ENCODE measurements at regions not wholly inside any gene's neighbourhood (a gene's known extent, or its start where the extent isn't known, plus 50 kb on each side); places are given as distances from the start of the nearest gene placed in this dataset.

DNA sequence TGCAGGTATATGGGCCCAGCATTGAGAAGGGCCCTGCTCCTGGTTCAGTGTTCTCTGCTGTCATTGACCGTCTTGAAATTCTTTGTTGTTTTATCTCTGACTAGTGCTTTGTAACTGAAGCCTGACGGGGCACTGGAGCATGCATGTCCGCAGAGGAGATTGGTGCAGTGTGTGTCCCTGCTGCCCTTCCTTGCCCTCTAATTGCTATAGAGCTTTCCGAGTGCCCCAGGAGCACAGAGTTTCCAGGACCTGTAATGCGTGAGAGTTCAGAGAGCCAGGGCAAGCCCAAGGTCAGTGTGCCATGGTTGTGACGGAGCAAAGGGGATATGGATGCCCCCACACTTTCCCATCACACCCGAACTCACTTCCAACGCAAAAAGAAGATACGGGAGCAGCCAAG is 174.3 kb upstream of the UBE3A start:
- no peak overlapping the region for H3K27ac ChIP-seq
- TF ChIP-seq, protein P1, sequence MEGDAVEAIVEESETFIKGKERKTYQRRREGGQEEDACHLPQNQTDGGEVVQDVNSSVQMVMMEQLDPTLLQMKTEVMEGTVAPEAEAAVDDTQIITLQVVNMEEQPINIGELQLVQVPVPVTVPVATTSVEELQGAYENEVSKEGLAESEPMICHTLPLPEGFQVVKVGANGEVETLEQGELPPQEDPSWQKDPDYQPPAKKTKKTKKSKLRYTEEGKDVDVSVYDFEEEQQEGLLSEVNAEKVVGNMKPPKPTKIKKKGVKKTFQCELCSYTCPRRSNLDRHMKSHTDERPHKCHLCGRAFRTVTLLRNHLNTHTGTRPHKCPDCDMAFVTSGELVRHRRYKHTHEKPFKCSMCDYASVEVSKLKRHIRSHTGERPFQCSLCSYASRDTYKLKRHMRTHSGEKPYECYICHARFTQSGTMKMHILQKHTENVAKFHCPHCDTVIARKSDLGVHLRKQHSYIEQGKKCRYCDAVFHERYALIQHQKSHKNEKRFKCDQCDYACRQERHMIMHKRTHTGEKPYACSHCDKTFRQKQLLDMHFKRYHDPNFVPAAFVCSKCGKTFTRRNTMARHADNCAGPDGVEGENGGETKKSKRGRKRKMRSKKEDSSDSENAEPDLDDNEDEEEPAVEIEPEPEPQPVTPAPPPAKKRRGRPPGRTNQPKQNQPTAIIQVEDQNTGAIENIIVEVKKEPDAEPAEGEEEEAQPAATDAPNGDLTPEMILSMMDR (conservative IDR thresholded peaks at IDR 0.05) = no peak

DNA sequence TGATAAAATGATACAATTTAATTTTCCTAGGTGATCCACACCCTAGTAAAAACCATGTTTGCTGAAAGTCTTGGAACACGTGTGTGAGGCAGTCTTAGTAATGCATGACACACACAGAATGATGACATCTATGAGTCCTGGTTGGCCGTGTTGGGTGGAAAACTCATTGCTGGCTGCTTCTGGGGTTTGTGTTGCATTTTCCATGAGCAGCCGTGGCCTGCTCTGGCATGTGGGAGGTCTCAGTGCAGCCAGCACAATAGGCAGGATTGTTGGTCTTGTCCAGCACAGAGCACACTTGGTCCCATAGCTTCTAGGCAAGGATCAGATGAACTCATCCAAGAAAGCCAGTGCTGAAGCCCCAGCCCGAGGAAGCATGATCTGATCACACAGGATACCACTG is 172.8 kb upstream of the UBE3A start:
- no peak overlapping the region for H3K27ac ChIP-seq
- TF ChIP-seq, protein P1 (conservative IDR thresholded peaks at IDR 0.05) = no peak

DNA sequence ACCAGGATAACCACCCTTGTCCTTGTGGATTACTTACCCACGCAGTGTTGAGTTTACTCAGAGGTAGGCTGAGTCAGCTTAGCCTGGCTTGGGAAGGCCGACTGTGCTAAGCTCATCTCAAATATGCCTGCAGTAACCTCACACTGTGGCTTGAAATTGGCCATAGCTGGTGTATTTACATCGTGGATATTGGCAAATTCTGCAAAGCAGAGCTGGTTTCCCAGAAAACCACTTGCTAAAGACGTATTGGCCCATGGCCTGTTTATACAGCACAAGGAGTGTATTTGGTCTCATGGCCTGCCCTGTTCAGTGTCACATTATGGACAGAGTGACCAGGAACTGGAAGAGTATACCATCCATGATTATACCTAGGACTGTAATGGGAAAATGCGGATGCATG is 170.5 kb upstream of the UBE3A start:
- no peak overlapping the region for H3K27ac ChIP-seq
- TF ChIP-seq, protein P1 (conservative IDR thresholded peaks at IDR 0.05) = no peak

DNA sequence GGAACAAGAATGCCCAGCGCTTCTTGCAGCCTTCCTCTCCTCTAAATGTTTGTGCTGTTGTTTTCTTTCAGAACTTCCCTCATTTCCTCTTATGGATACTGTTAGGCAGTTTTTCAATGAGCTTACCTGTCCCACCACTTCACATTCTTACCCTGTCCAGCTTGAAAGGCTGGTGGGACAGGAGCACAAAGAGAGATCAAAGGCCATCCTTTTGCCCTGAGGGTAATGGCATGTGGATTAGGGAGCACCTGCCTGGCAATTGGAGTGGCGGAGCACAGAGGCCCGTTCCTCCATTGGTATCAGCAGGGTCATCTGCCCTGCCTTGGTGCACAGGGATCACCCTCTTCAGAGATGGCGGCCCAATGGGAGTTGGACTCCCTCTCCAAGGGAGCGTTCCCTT is 170.1 kb upstream of the UBE3A start:
- TF ChIP-seq, protein P1 (conservative IDR thresholded peaks at IDR 0.05) = no peak

DNA sequence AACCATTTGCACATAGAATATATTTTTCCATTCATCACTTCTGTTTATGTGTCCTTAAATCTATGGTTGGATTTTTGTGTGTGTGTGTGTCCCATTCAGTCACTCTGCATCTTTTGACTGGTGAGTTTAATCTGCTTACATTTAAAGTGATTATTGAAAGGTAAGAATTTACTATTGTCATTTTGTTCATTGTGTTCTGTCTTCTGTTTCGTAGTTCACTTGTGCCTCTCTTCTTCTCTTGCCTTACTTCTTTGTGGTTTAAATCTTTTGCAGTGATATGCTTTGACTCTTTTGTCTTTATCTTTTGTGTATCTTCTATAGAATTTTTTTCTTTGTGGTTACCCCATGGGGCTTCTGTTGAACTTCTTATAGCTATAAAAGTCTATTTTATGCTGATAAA is 166.3 kb upstream of the UBE3A start:
- H3K27ac ChIP-seq = no peak overlapping the region
- TF ChIP-seq, protein P1 (conservative IDR thresholded peaks at IDR 0.05) = no peak

More for the DNA sequence above, 170.1 kb upstream of the UBE3A start:
- no peak overlapping the region for H3K27ac ChIP-seq

DNA sequence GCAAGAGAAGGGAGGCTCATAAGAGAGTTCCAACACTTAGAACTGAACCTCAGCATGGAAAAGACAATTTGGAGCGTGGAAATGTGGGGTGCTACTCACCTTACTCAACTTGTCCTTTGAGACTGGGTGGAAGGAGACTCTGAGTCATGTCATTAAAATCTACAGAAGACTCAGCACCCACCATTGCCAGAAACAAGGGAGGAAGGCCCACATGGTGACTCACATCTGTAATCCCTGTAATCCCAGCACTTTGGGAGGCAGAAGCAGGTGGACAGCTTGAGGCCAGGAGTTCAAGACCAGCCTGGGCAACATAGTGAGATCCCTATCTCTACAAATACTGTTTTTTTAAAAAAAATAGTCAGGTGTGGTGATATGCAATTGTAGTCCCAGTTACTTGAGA is 161.9 kb upstream of the UBE3A start:
- H3K27ac ChIP-seq = no peak overlapping the region
- TF ChIP-seq, protein P1 (conservative IDR thresholded peaks at IDR 0.05) = no peak

DNA sequence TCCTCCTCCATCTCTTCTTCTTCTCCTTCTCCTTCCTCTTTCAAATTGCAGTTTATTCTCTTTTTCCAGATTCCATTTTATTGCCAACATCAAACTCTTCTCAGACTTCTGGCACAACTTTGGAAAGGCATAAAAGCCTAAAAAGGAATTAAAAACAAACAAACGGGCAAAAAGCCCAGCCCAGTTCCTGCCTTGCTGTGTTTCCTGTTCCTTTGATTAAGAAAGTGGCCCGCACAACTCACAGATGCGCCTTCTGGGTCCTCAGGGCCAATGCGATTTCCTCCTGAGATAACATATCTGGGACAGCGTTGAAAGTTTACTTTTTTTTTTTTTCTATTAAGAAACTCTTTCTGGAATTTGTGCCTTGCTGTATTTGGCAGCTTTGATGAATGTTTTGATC is 158.7 kb upstream of the UBE3A start:
- H3K27ac ChIP-seq = no peak overlapping the region
- TF ChIP-seq, protein P1 (conservative IDR thresholded peaks at IDR 0.05) = no peak

Data from VCaP (cell line).